Ascending aorta (tissue), 2 donors: ENCODE measurements at regions not wholly inside any gene's neighbourhood (a gene's known extent, or its start where the extent isn't known, plus 50 kb on each side); places are given as distances from the start of the nearest gene placed in this dataset.

Experiments
- DNase-seq, 2 donors: peaks; one replicate each; pipeline ENCODE4 v3.0.0-alpha.2; 2019; ENCODE audit warnings: low spot score in 2 of 2
- H3K27ac ChIP-seq, 2 donors: fragments of 200-600 bp; sonication (generic); one replicate each; pipeline ENCODE4 v1.5.1; 2016 to 2017; ENCODE audit warnings: mild to moderate bottlenecking in 1 of 2
- H3K27me3 ChIP-seq: fragments of 200-600 bp; sonication (generic); one replicate; pipeline ENCODE4 v1.5.1; 2017
- H3K36me3 ChIP-seq, 2 donors: fragments of 200-600 bp; sonication (generic); one replicate each; pipeline ENCODE4 v1.5.1; 2016
- H3K4me1 ChIP-seq, 2 donors: fragments of 200-600 bp; sonication (generic); one replicate each; pipeline ENCODE4 v1.5.1; 2016 to 2017; ENCODE audit warnings: mild to moderate bottlenecking in 1 of 2
- H3K4me3 ChIP-seq, 2 donors: fragments of 200-600 bp; sonication (generic); one replicate each; pipeline ENCODE4 v1.5.1; 2016 to 2017; ENCODE audit warnings: mild to moderate bottlenecking in 1 of 2
- H3K9me3 ChIP-seq, 2 donors: fragments of 200-600 bp; sonication (generic); one replicate each; pipeline ENCODE4 v1.5.1; 2016
- intact Hi-C: fragments of 100-400 bp; cut with DNase I; formaldehyde crosslinking; loops from one replicate; pipeline ENCODE4 v1.15.1; 2023
- TF ChIP-seq, protein P1 (sequence below), 3 experiments: fragments of 200-600 bp in 2 of 3; fragments of 450-650 bp in 1 of 3; sonication (generic) in 2 of 3; IDR thresholded peaks; one replicate each; pipeline ENCODE4 v1.5.1; 2016 to 2019; ENCODE audit warnings: antibody characterized with exemption in 3 of 3, mild to moderate bottlenecking in 1 of 3, moderate library complexity in 1 of 3

DNA sequence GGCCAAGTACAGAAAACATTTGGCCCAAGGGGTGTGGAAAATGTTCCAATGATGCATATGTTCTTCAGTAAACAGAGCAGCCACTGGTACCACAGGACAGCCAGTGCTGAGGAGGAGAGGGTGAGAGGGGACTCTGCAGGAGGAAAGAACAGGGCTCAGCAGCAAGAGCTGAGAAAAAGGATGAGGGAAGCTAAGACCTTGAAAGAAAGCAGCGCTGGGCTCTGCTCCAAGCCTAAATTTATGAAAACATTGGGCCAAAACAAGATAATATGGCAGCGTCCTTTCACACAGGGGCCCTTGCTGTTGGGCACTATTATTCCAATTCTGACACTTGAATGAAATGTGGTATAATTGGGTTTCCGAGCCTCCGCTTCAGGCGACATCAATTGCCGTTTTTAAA lies 939.0 kb upstream of the FANCL start:
- Histone ChIP-seq H3K9me3 (no peaks in the 10 kb centered on the region), H3K27me3 (no peaks in the 10 kb centered on the region), H3K36me3 (no peaks in the 10 kb centered on the region), H3K4me3 (no peak overlapping the region), H3K27ac (no peak overlapping the region), H3K4me1 (no peaks in the 10 kb centered on the region)
- no peak for DNase-seq
- TF ChIP-seq, protein P1, sequence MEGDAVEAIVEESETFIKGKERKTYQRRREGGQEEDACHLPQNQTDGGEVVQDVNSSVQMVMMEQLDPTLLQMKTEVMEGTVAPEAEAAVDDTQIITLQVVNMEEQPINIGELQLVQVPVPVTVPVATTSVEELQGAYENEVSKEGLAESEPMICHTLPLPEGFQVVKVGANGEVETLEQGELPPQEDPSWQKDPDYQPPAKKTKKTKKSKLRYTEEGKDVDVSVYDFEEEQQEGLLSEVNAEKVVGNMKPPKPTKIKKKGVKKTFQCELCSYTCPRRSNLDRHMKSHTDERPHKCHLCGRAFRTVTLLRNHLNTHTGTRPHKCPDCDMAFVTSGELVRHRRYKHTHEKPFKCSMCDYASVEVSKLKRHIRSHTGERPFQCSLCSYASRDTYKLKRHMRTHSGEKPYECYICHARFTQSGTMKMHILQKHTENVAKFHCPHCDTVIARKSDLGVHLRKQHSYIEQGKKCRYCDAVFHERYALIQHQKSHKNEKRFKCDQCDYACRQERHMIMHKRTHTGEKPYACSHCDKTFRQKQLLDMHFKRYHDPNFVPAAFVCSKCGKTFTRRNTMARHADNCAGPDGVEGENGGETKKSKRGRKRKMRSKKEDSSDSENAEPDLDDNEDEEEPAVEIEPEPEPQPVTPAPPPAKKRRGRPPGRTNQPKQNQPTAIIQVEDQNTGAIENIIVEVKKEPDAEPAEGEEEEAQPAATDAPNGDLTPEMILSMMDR (IDR thresholded peaks at IDR 0.05) = no peak
- intact Hi-C loops = no loop called here

GRCh38 chr2:59177748-59178147 lies 936.6 kb upstream of the FANCL start:
- TF ChIP-seq, protein P1 (IDR thresholded peaks at IDR 0.05) = no peak
- Histone ChIP-seq H3K36me3 (no peaks in the 10 kb centered on the region), H3K27ac (no peak overlapping the region), H3K9me3 (no peaks in the 10 kb centered on the region), H3K4me3 (no peak overlapping the region), H3K27me3 (no peaks in the 10 kb centered on the region), H3K4me1 (no peaks in the 10 kb centered on the region)
- intact Hi-C loops = no loop called here
- DNase-seq = no peak

DNA sequence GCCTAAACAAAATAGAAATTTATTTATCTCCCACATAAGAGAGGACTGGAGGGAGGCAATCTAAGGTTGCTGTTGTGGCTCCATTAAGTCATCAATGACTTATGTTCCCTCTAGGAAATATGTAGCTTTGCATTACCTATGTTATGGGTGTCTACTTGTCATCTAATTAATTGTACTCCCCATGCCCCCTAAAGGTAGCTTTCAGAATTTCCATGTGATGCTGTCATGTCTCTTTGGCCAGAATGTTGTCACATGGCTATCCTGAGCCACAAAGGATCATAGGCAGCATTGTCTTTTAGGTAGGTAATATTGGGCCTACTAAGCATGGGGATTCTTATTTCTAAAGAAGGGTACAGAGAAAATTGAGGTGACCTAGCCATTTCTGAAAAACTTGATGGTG lies 935.6 kb upstream of the FANCL start:
- no peak for DNase-seq
- Histone ChIP-seq H3K27me3 (no peaks in the 10 kb centered on the region), H3K36me3 (no peaks in the 10 kb centered on the region), H3K27ac (no peak overlapping the region), H3K4me1 (no peaks in the 10 kb centered on the region), H3K4me3 (no peak overlapping the region), H3K9me3 (no peaks in the 10 kb centered on the region)
- intact Hi-C loops = no loop called here
- TF ChIP-seq, protein P1 (IDR thresholded peaks at IDR 0.05) = no peak

DNA sequence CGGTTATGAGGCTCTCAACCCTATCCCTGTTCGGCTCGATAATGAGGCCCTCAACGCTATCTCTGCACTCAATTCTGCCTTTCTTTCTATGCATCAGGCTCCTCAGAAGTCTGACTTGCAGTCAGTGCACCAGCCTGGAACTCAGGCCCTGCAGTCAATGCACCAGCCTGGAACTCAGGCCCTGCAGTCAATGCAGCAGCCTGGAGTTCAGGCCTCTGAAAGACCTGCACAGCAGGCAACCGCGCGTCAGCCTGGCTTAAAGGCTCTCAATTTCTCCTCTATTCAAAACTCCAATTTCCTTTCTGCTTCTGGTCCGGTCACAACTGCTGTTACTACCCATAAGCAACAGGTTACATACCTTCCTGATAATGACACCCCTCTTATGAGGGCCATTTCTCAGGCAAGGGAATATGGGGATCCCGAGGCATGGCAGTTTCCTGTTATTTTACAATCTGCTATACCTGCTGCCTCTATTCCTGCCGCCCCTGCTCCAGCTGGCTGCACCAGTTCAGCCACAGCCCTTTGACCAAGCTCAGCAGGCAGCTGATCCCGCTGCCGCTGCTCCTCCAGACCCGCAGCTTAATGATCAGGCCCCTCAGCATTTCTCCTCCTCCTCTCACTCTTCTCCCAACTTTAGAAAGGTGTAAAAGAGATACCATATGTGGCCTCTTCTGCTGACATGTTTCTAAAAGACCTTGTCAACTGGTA lies 933.6 kb upstream of the FANCL start:
- TF ChIP-seq, protein P1 (IDR thresholded peaks at IDR 0.05) = no peak
- Histone ChIP-seq H3K36me3 (no peaks in the 10 kb centered on the region), H3K4me1 (no peaks in the 10 kb centered on the region), H3K4me3 (no peak overlapping the region), H3K27me3 (no peaks in the 10 kb centered on the region), H3K27ac (no peak overlapping the region), H3K9me3 (no peaks in the 10 kb centered on the region)
- no peak for DNase-seq
- intact Hi-C loops = no loop called here

GRCh38 chr2:59173325-59173724 lies 932.2 kb upstream of the FANCL start:
- Histone ChIP-seq H3K27me3 (no peaks in the 10 kb centered on the region), H3K9me3 (no peaks in the 10 kb centered on the region), H3K4me3 (no peak overlapping the region), H3K4me1 (no peaks in the 10 kb centered on the region), H3K27ac (no peak overlapping the region), H3K36me3 (no peaks in the 10 kb centered on the region)
- intact Hi-C loops = no loop called here
- TF ChIP-seq, protein P1 (IDR thresholded peaks at IDR 0.05) = no peak
- no peak for DNase-seq

DNA sequence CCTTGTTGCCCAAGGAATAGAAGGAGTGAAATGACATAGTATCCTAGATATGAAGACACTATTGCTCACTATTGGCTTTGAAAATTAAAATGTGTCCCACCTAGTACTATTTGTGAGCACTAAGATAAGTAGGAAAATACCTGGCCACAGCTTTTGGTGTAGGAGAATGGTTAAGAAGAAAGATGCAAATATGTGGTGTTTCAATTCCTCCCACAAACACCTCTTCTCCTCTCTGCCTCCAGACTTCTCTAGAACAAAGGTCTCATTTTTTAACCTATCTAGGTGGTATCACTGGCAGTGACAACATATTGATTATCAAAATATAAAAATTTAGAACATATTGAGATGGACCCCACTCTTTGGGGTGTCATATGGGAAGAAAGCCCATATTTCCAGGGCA lies 929.9 kb upstream of the FANCL start:
- no peaks in the 10 kb centered on the region for H3K36me3 ChIP-seq
- no peaks in the 10 kb centered on the region for H3K4me1 ChIP-seq
- no peak overlapping the region for H3K27ac ChIP-seq
- TF ChIP-seq, protein P1 (IDR thresholded peaks at IDR 0.05) = no peak
- H3K27me3 ChIP-seq = no peaks in the 10 kb centered on the region
- H3K9me3 ChIP-seq = no peaks in the 10 kb centered on the region
- no peak for DNase-seq
- no peak overlapping the region for H3K4me3 ChIP-seq
- intact Hi-C loops = no loop called here
